Suprapubic skin (tissue), 4 donors: ENCODE measurements at regions not wholly inside any gene's neighbourhood (a gene's known extent, or its start where the extent isn't known, plus 50 kb on each side); places are given as distances from the start of the nearest gene placed in this dataset.

ENCODE experiments used
- DNase-seq, 2 donors: peaks; one replicate each; pipeline ENCODE4 v3.0.0-alpha.2; 2019; ENCODE audit warnings: low spot score in 2 of 2
- H3K27ac ChIP-seq: fragments of 200-600 bp; sonication (generic); one replicate; pipeline ENCODE4 v1.5.1; 2019
- H3K27me3 ChIP-seq: fragments of 200-600 bp; sonication (generic); one replicate; pipeline ENCODE4 v1.5.1; 2019
- H3K36me3 ChIP-seq: fragments of 200-600 bp; sonication (generic); one replicate; pipeline ENCODE4 v1.5.1; 2019
- H3K4me1 ChIP-seq: fragments of 200-600 bp; sonication (generic); one replicate; pipeline ENCODE4 v1.5.1; 2019
- H3K4me3 ChIP-seq: fragments of 200-600 bp; sonication (generic); one replicate; pipeline ENCODE4 v1.5.1; 2019; ENCODE audit warnings: mild to moderate bottlenecking
- H3K9me3 ChIP-seq: fragments of 200-600 bp; sonication (generic); one replicate; pipeline ENCODE4 v1.5.1; 2019
- CTCF ChIP-seq, 2 donors: fragments of 200-600 bp in 1 of 2; fragments of 450-650 bp in 1 of 2; sonication (generic) in 1 of 2; IDR thresholded peaks; one replicate each; pipeline ENCODE4 v1.5.1; 2016 to 2019; ENCODE audit warnings: antibody characterized with exemption in 2 of 2, mild to moderate bottlenecking in 1 of 2, moderate library complexity in 1 of 2
- EP300 ChIP-seq: sonication (generic); formaldehyde crosslinking; IDR thresholded peaks from one replicate; pipeline ENCODE4 v1.6.1; 2017; ENCODE audit warnings: antibody characterized with exemption
- POLR2A ChIP-seq, 2 donors: fragments of 450-650 bp; IDR thresholded peaks; one replicate each; pipeline ENCODE4 v1.6.1; 2017; ENCODE audit warnings: antibody characterized with exemption in 2 of 2, mild to moderate bottlenecking in 2 of 2, moderate library complexity in 2 of 2
- POLR2AphosphoS5 ChIP-seq, 3 donors: sonication (generic); formaldehyde crosslinking; IDR thresholded peaks; one replicate each; pipeline ENCODE4 v1.6.1; 2017; ENCODE audit warnings: antibody characterized with exemption in 3 of 3
- WGBS: methylation state at CpG from one replicate; pipeline ENCODE4 v1.1.5; 2018; 5-methylcytosine and 5-hydroxymethylcytosine counted together

- Histone ChIP-seq H3K36me3 (no peaks in the 10 kb centered on the region), H3K4me1 (peaks cover 16% of the 10 kb centered on the region), H3K27ac (no peak overlapping the region), H3K4me3 (no peak overlapping the region), H3K27me3 (no peaks in the 10 kb centered on the region), H3K9me3 (no peaks in the 10 kb centered on the region)
- WGBS, result 69% methylated on average over 13 of the region's 13 CpGs
- DNase-seq, result no peak
- TF ChIP-seq CTCF (IDR thresholded peaks at IDR 0.05) (no peak), EP300 (no peak), POLR2A (IDR thresholded peaks at IDR 0.05) (no peak), POLR2AphosphoS5 (IDR thresholded peaks at IDR 0.05) (no peak)
Measured at GRCh38 chr1:229024528-229025130, 246.3 kb upstream of the RAB4A start.

- H3K27ac ChIP-seq, result no peak overlapping the region
- no peaks in the 10 kb centered on the region for H3K9me3 ChIP-seq
- no peak for DNase-seq
- H3K4me3 ChIP-seq, result no peak overlapping the region
- peaks cover 16% of the 10 kb centered on the region for H3K4me1 ChIP-seq
- no peak for TF ChIP-seq EP300
- TF ChIP-seq POLR2A (IDR thresholded peaks at IDR 0.05), result no peak
- TF ChIP-seq POLR2AphosphoS5 (IDR thresholded peaks at IDR 0.05), result no peak
- no peak for TF ChIP-seq CTCF (IDR thresholded peaks at IDR 0.05)
- no peaks in the 10 kb centered on the region for H3K27me3 ChIP-seq
- 85% methylated on average over 2 of the region's 2 CpGs for WGBS
- no peaks in the 10 kb centered on the region for H3K36me3 ChIP-seq
Measured at GRCh38 chr1:229025576-229025975, 245.3 kb upstream of the RAB4A start.

- H3K36me3 ChIP-seq, result no peaks in the 10 kb centered on the region
- H3K27me3 ChIP-seq, result no peaks in the 10 kb centered on the region
- H3K4me3 ChIP-seq, result no peak overlapping the region
- no peak for TF ChIP-seq POLR2AphosphoS5 (IDR thresholded peaks at IDR 0.05)
- no peak for TF ChIP-seq EP300
- TF ChIP-seq POLR2A (IDR thresholded peaks at IDR 0.05), result no peak
- TF ChIP-seq CTCF (IDR thresholded peaks at IDR 0.05), result no peak
- DNase-seq, result no peak
- no peak overlapping the region for H3K27ac ChIP-seq
- peaks cover 16% of the 10 kb centered on the region for H3K4me1 ChIP-seq
- H3K9me3 ChIP-seq, result no peaks in the 10 kb centered on the region
- 86% methylated on average over 5 of the region's 5 CpGs for WGBS
Measured at GRCh38 chr1:229027158-229027557, 243.8 kb upstream of the RAB4A start.

GRCh38 chr1:229027622-229028182, 243.2 kb upstream of the RAB4A start:
- H3K4me3 ChIP-seq, result no peak overlapping the region
- no peaks in the 10 kb centered on the region for H3K9me3 ChIP-seq
- H3K27ac ChIP-seq, result no peak overlapping the region
- DNase-seq, result no peak
- 63% methylated on average over 8 of the region's 8 CpGs for WGBS
- H3K36me3 ChIP-seq, result no peaks in the 10 kb centered on the region
- peaks cover 16% of the 10 kb centered on the region for H3K4me1 ChIP-seq
- no peaks in the 10 kb centered on the region for H3K27me3 ChIP-seq
- TF ChIP-seq EP300, result no peak
- TF ChIP-seq POLR2AphosphoS5 (IDR thresholded peaks at IDR 0.05), result no peak
- TF ChIP-seq CTCF (IDR thresholded peaks at IDR 0.05), result no peak
- no peak for TF ChIP-seq POLR2A (IDR thresholded peaks at IDR 0.05)

- H3K9me3 ChIP-seq, result no peaks in the 10 kb centered on the region
- no peak overlapping the region for H3K4me3 ChIP-seq
- TF ChIP-seq CTCF (IDR thresholded peaks at IDR 0.05) (no peak), EP300 (no peak), POLR2A (IDR thresholded peaks at IDR 0.05) (no peak), POLR2AphosphoS5 (IDR thresholded peaks at IDR 0.05) (no peak)
- no peak for DNase-seq
- WGBS, result 88% methylated on average over 11 of the region's 11 CpGs
- H3K27ac ChIP-seq, result no peak overlapping the region
- H3K4me1 ChIP-seq, result peaks cover 16% of the 10 kb centered on the region
- H3K36me3 ChIP-seq, result no peaks in the 10 kb centered on the region
- no peaks in the 10 kb centered on the region for H3K27me3 ChIP-seq
Measured at GRCh38 chr1:229028544-229028943, 242.4 kb upstream of the RAB4A start.
